SKM-1 treated with dmso at 0.1 percent for 144 hours (cell line): ENCODE measurements at regions not wholly inside any gene's neighbourhood (a gene's known extent, or its start where the extent isn't known, plus 50 kb on each side); places are given as distances from the start of the nearest gene placed in this dataset.
"Not testable (repeated sequence)": the region's sequence is repeated elsewhere in the genome, so short reads cannot be mapped to it uniquely, and the experiment has no call there.

Source experiments
- DNase-seq: peaks from one replicate; lab custom pipeline; 2025; ENCODE audit not compliant: unreplicated experiment; lab: John Stamatoyannopoulos, UW

DNA sequence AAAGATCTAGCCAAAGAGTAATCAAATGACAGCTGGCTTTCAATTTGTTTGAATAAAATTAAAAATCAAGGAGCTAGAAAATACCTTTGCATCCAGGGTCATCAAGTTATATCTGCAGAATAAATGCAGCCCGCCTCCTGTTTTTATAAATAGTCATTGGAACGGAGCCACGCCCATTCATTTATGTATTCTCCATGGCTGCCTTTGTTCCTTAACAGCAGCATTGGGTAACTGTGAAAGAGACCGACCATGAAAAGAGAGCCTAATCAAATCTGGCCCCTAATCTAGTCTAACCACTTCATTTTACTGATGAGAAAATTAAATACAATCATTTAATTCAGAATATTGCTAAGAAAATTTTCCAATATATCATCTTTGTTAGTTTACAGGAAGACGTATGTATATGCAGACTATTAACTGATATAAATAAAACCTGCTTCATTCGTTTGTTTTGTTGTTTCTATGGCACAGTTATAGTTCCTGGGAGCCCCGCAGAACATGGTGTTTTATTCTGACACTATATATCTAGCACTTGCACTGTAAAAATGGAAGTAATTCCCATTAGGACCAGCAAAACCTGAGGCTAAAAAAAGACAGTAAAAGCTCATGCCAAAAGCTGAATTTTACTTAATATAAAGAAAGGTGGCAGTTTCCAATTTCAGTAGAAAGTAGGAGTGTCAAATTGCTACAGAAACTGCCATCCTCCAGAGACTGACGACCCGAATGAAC lies 111.8 kb upstream of the PALMD start:
- DNase-seq, result no peak

DNA sequence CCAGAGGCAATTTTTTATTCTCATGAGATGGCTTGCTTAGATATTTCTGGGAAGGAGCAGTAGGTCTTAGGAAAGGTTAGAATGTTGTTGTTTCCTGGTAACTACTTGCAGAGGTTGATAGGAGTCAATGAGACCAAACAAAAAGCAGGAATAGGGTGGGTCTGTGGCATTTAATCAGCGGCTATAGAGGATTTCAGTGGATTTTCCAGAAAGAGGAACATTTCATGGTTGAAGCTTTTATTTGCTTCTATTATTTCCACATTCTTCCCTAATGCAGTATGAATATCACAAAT lies 111.3 kb upstream of the PALMD start:
- no peak for DNase-seq

DNA sequence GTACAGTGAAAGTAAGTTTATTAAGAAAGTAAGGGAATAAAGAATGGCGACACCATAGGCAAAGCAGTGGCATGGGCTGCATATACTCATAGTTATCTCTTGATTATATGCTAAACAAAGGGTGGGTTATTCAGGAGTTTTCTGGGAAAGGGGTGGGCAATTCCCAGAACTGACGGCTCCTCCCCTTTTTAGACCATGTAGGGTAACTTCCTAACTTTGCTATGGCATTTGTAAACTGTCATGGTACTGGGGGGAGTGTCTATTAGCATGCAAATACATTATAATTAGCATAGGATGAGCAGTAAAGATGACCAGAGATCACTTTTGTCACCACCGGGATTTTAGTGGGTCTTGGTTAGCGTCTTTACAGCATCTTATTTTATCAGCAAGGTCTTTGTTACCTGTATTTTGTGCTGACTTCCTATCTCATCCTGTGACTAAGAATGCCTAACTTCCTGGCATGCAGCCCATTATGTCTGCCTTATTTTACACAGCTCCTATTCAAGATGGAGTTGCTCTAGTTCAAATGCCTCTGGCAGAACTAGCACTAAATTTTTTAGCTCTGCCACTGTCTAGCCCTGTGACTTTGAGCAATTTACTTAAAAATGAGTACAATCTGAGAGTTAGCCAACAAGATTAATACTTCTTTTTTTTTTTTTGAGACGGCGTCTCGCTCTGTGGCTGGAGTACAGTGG lies 110.3 kb upstream of the PALMD start:
- DNase-seq, result no peak

DNA sequence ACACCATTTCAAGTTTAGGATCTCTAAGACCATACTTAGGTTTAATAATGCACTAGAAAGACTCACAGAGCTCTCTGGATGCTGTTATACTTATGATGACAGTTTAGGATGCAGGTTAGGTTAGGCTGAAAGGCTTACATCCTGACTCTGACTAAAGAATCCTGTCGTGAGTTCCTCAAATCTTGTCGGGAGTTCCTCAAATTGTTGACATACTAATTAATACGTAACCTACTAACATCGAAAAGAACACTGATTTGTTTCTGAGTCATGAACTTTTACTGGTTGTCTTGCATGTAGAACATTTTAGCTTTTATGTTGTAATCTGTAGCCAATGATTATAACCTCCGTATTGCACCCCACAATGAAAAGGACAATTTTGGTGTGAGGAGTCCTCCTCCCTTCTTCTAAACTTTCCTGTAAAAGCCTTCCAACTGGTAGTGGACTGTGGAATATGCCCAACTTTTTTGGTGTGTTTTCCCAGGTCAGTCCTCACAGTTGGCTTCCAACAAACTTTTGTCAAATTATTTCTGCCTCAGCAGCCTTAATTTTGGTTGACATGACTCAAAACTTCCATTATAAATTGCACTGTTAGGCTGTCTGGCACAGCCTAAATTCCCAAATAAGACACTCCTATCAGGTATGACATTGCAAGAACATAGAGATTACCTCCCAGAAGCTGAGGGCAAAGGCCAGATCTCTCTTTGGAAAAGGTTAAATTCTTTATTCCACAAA lies 107.9 kb upstream of the PALMD start:
- DNase-seq, result no peak

DNA sequence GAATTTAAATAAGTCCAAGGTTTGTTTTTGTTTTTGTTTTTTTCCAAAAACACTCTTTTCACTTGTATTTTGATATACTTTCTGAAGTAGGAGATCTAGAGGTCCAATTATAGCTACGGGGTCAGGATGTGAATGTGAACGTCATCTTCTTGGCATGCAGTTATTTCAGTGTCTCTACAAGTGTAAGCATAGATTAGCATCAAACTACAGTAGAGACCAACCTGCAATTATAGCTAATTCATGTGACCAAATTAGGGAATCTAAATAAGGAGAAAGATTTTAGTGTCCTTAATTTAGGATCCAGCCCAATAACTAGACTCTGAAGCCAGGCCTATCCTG lies 107.3 kb upstream of the PALMD start:
- DNase-seq, result no peak

DNA sequence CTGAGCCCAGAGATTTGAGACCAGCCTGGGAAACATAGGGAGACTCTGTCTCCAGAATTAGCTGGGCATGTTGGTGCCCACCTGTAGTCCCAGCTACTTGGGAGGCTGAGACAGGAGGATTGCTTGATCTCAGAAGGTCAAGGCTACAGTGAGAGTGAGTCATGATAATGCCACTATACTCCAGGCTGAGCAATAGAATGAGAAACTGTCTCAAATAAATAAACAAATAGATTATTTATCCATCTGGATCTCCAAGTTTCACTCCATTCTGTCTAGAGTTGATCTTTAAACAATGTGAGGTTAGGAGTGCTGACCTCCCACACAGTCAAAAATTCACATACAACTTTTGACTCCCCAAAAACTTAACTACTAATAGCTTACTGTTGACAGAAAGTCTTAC lies 106.8 kb upstream of the PALMD start:
- DNase-seq, result no peak

DNA sequence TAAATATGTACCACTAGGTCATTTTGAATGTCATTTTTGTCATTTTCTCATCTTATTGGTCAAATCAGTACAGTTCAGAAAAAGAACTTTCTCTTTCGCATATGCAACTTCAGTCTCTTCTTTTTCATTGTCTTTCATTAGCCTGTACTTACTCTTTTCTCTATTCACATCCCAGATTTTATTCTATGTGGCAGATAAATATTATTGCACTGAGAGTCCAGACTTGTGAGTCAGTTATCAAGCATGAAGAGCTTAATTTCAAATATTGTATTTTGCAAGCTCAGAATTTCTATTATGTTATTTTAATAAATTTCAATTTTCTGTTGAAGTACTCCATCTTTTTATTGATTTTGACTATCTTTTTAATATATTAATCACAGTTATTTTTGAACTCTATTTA lies 105.2 kb upstream of the PALMD start:
- DNase-seq, result no peak

DNA sequence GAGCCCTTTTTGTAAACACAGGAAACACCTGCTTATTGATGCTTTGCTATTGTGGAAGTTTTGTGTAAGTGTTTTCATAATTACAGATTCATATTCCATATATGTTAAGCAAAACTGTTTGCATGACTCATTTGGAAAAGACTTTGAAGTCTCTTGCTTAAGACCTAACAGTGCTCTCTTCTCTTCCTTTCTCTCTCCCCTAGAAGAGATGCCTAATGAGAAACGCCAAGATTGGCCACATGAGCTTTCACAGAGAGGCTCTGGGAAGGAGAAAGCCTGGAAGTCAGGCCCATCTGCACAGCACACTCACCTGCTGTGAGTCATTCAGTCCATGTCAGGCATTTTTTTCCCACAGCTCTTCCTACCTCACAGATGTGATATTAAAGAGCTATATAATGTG lies 101.6 kb upstream of the PALMD start:
- no peak for DNase-seq

DNA sequence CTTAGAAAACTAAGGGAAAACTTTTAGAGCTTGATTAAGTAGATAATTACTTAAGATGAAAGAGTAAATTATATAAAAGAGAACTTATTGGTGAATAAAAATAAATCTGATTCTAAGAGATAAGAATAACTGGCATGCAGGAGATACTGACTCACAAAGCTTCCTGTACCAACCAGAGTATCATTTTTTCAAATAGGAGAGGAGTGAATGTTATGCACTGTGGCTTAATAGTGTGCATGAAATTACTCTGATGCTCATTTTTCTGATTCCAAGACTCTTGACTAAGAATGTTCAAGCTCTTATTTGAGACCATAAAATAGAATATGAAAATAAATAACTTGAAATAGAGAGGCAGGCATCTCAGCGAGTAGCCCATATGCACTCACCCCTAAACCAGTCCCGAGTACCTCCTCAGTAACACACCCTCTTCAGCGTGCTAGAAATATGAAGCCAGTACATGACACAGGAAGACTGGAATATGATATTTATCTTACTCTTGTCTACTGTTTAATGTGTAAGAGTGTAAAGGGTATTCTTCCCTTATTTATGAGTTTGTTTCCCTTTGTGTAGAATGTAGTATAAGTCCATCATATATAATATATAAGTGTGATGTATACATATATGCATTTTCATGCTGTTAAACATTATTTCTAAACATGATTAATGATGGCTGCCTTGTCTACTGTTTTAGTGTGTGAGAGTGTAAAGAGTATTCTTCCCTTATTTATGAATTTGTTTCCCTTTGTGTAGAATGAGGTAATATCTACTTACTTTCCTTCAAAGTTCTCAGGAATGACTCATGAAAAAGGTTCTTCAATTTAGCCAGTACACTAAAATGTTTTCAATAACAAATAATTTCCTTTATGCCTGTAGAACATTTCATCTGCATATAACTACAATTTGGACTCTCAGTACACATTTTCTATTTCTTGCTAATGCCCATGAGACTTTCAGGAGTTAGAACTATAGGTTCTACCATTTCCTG lies 99.2 kb upstream of the PALMD start:
- DNase-seq, result no peak

DNA sequence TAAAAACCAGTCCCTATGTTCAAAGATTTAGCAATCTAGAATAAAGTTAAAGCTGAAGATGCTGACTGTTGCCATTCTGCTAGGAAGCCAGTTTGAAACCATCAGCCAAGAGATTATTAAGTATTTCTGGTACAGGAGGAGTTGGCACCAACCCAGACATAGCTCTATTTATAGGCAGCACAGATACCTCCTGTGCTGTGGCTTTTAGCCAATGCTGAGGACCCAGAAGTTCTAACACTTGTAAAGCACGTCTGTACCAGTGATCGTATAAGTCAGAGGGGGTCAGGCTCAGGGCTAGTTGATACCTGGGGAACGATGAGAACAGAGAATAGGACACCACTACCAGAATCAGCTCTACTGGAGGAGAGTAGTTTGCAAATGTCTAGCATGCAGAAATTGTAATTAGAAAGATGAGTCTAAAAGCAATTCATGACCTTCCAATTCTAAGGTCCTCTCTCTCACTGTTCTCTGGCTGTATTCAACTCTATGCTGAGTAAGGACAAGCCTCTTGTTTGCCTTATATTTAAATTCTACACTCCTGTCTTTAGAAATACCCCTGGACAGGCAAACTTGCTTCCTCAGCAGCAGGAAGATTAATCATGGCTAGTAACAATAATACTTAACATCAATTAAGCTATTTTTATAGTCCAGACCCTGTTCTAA lies 96.8 kb upstream of the PALMD start:
- no peak for DNase-seq

DNA sequence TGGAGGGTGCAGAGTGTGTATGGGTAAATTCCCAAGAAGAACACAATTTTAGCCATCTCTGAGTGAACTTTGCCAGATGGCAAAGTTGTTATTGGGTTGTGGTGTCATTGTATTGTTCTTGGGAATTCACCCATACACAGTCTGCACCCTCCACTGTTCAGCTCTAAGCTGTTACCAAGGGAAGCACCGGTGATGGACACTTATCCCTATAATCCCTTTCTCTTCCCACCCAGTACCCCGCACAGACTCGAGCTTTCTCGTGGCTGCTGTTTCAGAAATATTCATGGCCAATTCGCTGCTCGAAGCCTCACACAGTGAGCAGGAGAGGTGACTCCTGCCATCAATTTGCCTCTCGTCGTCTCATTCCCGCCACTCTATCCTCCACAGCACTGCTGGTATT lies 95.7 kb upstream of the PALMD start:
- DNase-seq, result no peak

DNA sequence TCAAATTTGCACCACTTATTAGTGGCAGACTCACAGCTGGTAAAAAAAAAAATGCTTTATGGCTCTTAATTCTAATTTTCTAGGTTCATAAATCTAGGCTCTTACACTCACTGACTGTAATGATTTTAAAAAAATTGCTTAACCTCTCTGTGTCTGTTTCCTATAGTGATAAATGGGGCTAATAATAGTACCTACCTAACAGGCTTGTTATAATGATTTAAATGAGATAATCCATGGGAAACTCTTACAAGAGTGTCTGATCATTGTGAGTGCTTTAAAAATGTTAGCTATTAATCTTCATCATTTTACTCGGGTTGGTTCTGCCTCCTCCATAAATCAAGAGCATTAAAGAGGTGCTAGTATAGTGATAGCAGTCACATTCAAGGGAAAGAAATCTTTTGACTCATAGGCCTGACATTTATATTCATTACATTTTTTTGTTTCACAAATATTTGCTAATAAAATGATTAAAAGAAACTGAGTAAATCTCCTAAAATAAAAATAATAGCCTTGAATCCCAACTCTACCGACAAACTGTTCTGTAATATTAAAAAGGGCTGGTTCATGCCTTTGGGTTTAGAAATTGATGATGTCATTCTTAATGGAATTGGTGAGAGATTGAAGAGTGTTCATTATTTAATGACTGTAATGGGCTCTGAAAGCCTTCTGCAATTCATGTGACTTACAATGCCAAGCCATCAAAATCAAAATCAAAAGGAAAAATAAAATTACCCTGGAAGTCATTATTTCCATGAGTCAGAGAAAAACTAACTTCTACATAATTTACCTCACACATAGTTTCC lies 93.9 kb upstream of the PALMD start:
- no peak for DNase-seq

DNA sequence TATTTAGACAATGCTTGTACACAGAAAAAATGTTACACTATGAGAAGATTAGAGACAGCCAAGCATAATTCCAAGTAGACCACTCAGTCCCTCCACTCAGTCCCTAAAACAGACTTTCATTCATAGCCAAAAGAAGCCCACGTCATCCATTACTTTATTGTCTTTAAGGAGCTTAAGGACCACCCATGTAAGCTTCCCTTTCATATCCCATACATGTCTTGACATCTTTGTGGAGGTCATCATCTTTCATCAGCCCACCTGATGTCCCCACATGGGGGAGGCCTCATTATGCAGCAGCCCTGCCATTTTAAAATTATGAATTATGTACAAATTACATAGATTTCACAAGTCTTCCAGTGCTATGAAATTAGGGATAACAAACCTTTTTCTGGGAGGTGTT lies 92.6 kb upstream of the PALMD start:
- no peak for DNase-seq

DNA sequence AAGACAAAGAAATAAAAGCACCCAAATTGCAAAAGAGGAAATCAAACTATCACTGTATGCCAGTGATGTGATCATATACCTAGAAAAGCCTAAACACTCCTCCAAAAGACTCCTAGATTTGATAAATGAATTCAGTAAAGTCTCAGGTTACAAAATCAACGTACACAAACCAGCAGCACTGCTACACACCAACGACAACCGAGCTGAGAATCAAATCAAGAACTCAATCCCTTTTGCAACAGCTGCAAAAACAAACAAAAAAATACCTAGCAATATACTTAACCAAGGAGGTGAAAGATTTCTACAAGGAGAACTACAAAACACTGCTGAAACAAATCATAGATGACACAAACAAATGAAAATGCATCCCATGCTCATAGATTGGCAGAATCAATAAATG lies 92.1 kb upstream of the PALMD start:
- not testable (repeated sequence) for DNase-seq

DNA sequence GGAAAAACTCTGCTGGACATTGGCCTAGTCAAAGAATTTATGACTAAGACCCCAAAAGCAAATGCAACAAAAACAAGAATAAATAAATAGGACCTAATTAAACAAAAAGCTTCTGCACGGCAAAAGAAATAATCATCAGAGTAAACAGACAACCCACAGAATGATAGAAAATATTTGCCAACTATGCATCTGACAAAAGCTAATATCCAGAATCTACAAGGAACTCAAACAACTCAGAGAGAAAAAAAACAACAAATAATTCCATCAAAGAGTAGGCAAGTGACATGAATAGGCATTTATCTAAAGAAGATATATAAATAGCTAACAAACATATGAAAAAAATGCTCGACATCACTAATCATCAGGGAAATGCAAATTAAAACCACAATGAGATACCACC lies 91.2 kb upstream of the PALMD start:
- DNase-seq, result no peak

DNA sequence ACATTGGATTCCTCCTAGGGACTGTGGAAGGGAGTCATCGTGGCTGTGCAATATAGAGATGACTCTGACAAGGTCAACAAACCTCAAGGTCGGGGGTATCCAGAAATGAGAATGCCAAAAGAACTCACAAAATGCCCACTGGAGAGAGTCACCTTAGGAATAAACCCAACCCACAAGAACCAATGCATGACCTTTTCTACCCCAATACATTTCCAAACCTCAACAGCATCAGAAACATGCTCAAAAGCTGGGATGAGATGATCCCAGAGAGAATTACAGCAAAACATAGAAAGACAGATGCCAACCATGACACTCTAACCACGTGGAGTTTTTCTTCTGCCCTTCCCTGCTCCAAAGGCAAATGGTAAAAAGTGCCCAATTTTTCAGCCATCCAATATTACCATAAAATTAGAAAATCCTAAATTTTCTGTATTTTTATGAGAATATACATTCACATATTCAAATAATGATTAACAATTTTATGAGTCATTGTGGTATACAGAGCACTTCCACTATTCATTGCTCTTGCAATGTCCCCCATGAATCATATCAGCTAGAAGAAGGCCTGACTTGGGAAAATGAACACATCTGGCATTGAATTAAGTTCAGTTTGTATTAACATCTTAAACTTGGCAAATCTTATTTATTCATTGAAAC lies 88.2 kb upstream of the PALMD start:
- DNase-seq, result no peak

DNA sequence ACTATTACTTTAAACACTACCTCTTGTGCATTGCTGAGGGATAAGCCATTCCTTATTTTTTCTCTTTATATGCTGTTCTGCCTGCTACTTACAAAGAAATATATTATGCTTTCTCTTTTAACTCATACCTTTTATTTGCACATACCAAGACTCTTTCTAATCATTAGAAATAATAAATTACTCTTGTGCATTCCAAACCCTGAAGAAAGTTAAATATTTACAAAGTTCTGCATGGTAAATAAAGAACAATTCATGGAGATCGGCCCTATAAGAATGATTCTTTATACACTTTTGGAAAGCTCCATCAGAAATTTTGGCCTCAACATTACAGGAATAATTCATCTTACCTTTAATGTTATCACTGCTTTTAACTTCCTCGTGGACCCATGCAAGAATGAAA lies 86.7 kb upstream of the PALMD start:
- DNase-seq, result no peak

DNA sequence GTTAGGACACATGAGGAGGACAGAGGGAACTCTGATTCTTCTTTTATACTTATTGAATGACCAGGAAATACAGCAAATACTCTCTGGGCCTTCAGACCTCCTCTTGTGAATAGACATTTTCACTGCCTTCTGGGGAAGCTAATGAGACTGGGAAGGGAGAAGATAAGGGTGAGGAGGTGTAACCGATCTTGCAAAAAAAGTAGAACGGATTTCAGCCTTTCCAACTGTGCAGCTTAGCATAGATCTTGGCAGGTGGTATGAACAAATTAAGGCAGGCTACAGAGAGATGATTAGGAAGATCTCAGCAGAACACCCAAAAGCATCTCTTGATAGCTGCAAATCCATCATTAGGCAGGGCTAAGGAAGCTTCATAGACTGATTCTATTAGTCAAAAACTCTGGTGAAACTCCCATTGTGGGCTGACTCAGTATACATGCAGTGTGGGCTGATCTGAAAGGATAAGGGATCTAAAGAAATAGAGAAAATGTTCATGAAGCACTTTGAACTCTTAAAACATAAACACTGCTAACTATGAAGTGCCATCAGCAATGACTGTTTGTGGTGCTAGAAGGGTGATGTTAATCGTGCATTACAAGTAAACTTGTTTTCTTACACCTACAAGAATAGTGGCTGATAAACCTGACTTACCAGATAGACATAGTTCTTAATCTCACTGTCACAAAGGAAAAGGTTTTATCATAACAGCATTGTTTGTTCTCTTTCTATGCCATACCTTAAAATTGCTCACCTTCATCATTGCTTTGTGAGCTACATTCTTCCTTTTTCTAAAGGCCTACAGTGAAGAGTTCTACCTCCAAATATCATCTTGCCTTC lies 85.5 kb upstream of the PALMD start:
- no peak for DNase-seq

DNA sequence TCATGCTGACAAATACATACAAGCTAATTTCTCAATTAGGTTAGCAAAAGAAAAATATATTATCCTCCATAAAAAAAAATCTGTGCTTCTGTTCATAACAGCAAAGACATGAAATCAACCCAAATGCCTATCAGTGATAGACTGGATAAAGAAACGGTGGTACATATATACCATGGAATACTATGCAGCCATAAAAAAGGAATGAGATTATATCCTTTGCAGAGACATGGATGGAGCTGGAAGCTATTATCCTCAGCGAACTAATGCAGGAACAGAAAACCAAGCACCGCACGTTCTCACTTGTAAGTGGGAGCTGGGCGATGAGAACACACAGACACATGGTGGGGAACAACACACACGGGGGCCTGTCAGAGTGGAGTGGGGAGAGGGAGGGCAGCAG lies 84.0 kb upstream of the PALMD start:
- DNase-seq, result no peak
